Ishikawa (cell line): ENCODE measurements at regions not wholly inside any gene's neighbourhood (a gene's known extent, or its start where the extent isn't known, plus 50 kb on each side); places are given as distances from the start of the nearest gene placed in this dataset.

Experiments used
- CEBPB ChIP-seq: IDR thresholded peaks from 2 replicates; pipeline ENCODE4 v1.6.1; 2012
- CREB1 ChIP-seq: IDR thresholded peaks from 2 replicates; pipeline ENCODE4 v1.6.1; 2012; ENCODE audit warnings: low read depth
- EP300 ChIP-seq: IDR thresholded peaks from 2 replicates; pipeline ENCODE4 v1.6.1; 2012; ENCODE audit warnings: borderline replicate concordance
- RAD21 ChIP-seq: IDR thresholded peaks from 2 replicates; pipeline ENCODE4 v1.6.1; 2012; ENCODE audit warnings: low read depth
- TAF1 ChIP-seq: IDR thresholded peaks from 2 replicates; pipeline ENCODE4 v1.6.1; 2012; ENCODE audit warnings: low read depth, mild to moderate bottlenecking
- TEAD4 ChIP-seq: IDR thresholded peaks from 2 replicates; pipeline ENCODE4 v1.6.1; 2012
- TF ChIP-seq, protein P1 (sequence below): IDR thresholded peaks from 2 replicates; pipeline ENCODE4 v1.6.1; 2012; ENCODE audit warnings: low read depth, mild to moderate bottlenecking
- TF ChIP-seq, protein P2 (sequence below): IDR thresholded peaks from 2 replicates; pipeline ENCODE4 v1.6.1; 2012
- TF ChIP-seq, protein P3 (sequence below): IDR thresholded peaks from 2 replicates; pipeline ENCODE4 v1.6.1; 2012

DNA sequence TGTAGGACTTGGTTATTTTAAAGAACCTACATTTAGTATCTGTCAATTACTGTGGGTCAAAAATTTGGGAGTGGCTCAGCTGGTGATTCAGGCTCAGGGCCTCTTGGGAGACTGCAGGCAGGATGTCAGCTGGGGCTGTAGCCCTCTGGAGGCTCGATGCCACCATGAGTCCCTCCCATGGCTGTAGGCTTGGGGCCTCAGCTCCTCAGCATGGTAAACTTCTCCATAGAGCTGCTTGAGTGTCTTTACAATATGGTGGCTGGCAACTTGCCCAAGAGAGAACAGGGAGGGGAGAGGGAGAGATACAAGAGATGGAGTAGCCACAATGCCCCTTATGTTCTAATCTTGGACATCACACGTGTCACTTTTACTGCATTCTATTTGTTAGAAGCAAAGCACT is 470.4 kb downstream of the CDH26 start:
- TF ChIP-seq, protein P1, sequence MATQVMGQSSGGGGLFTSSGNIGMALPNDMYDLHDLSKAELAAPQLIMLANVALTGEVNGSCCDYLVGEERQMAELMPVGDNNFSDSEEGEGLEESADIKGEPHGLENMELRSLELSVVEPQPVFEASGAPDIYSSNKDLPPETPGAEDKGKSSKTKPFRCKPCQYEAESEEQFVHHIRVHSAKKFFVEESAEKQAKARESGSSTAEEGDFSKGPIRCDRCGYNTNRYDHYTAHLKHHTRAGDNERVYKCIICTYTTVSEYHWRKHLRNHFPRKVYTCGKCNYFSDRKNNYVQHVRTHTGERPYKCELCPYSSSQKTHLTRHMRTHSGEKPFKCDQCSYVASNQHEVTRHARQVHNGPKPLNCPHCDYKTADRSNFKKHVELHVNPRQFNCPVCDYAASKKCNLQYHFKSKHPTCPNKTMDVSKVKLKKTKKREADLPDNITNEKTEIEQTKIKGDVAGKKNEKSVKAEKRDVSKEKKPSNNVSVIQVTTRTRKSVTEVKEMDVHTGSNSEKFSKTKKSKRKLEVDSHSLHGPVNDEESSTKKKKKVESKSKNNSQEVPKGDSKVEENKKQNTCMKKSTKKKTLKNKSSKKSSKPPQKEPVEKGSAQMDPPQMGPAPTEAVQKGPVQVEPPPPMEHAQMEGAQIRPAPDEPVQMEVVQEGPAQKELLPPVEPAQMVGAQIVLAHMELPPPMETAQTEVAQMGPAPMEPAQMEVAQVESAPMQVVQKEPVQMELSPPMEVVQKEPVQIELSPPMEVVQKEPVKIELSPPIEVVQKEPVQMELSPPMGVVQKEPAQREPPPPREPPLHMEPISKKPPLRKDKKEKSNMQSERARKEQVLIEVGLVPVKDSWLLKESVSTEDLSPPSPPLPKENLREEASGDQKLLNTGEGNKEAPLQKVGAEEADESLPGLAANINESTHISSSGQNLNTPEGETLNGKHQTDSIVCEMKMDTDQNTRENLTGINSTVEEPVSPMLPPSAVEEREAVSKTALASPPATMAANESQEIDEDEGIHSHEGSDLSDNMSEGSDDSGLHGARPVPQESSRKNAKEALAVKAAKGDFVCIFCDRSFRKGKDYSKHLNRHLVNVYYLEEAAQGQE, result no peak
- TF ChIP-seq EP300, result no peak
- TF ChIP-seq CREB1, result no peak
- TF ChIP-seq TEAD4, result no peak
- TF ChIP-seq, protein P2, sequence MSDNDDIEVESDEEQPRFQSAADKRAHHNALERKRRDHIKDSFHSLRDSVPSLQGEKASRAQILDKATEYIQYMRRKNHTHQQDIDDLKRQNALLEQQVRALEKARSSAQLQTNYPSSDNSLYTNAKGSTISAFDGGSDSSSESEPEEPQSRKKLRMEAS, result no peak
- no peak for TF ChIP-seq TAF1
- TF ChIP-seq CEBPB, result no peak
- TF ChIP-seq RAD21, result no peak
- TF ChIP-seq, protein P3, sequence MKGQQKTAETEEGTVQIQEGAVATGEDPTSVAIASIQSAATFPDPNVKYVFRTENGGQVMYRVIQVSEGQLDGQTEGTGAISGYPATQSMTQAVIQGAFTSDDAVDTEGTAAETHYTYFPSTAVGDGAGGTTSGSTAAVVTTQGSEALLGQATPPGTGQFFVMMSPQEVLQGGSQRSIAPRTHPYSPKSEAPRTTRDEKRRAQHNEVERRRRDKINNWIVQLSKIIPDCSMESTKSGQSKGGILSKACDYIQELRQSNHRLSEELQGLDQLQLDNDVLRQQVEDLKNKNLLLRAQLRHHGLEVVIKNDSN, result no peak
